ENCODE measurements at regions not wholly inside any gene's neighbourhood (a gene's known extent, or its start where the extent isn't known, plus 50 kb on each side); places are given as distances from the start of the nearest gene placed in this dataset.

- TF ChIP-seq, protein P1, sequence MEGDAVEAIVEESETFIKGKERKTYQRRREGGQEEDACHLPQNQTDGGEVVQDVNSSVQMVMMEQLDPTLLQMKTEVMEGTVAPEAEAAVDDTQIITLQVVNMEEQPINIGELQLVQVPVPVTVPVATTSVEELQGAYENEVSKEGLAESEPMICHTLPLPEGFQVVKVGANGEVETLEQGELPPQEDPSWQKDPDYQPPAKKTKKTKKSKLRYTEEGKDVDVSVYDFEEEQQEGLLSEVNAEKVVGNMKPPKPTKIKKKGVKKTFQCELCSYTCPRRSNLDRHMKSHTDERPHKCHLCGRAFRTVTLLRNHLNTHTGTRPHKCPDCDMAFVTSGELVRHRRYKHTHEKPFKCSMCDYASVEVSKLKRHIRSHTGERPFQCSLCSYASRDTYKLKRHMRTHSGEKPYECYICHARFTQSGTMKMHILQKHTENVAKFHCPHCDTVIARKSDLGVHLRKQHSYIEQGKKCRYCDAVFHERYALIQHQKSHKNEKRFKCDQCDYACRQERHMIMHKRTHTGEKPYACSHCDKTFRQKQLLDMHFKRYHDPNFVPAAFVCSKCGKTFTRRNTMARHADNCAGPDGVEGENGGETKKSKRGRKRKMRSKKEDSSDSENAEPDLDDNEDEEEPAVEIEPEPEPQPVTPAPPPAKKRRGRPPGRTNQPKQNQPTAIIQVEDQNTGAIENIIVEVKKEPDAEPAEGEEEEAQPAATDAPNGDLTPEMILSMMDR (IDR thresholded peaks at IDR 0.05) = no peak
- Histone ChIP-seq H3K9me3 (no peaks in the 10 kb centered on the region), H3K4me1 (ENCODE audit: low read depth) (no peaks in the 10 kb centered on the region), H3K4me3 (no peak overlapping the region), H3K36me3 (ENCODE audit: low read depth) (no peaks in the 10 kb centered on the region)
- intact Hi-C loops (cut with DNase I, micrococcal nuclease) = no loop called here
- DNase-seq (no peak), ATAC-seq (no peak)
Observed at GRCh38 chr13:89324582-89324981, 1653.4 kb downstream of the SLITRK5 start.

DNA sequence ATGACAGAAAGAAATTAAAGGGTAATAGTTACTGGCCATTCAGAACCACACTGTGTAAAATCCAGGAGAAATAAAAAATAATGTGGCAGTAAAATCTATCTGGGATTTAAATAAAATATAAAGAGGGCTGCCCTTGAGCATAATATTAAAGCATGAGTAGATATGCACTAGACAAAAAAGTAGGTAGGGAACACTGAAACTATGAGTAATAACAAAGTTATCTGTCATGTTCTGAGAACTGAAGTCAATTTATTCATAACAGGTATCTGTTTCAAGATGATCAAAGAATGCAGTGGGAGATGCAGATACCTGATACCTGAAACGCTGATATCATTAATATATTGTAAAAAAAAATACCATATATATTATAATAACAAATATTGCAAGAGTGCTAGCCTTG, 1672.0 kb downstream of the SLITRK5 start:
- no peak for ATAC-seq
- intact Hi-C loops (cut with DNase I, micrococcal nuclease) = no loop called here
- H3K9me3 ChIP-seq = no peaks in the 10 kb centered on the region

DNA sequence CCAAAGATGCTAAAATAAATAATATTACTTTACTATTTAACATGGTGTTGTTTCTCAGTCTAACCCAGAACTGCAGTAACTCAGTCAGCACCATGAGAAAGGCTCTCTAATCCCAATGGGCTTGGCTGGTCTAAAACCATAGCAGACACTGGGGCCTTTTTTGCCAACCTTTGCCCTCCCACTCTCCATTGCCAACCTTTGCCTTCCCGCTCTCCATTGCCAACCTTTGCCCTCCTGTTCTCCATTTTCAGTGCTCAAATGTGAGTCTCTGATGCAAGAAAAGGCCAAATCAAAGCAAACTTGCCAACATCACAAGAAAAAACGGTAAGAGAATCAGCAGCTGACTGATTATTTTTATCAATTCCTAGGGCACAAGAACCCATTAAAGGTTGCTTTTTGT, 1681.2 kb downstream of the SLITRK5 start:
- Histone ChIP-seq H3K4me3 (no peak overlapping the region), H3K36me3 (ENCODE audit: low read depth) (no peaks in the 10 kb centered on the region), H3K9me3 (no peaks in the 10 kb centered on the region), H3K4me1 (ENCODE audit: low read depth) (no peaks in the 10 kb centered on the region)
- DNase-seq = no peak
- no peak for ATAC-seq
- TF ChIP-seq, protein P1 (IDR thresholded peaks at IDR 0.05) = no peak
- intact Hi-C loops (cut with DNase I, micrococcal nuclease) = no loop called here

More for the DNA sequence above, 1672.0 kb downstream of the SLITRK5 start:
- no peak for DNase-seq
- TF ChIP-seq, protein P1 (IDR thresholded peaks at IDR 0.05) = no peak
- Histone ChIP-seq H3K4me1 (ENCODE audit: low read depth) (no peaks in the 10 kb centered on the region), H3K36me3 (ENCODE audit: low read depth) (no peaks in the 10 kb centered on the region), H3K4me3 (no peak overlapping the region)

GRCh38 chr13:89361909-89362308, 1690.7 kb downstream of the SLITRK5 start:
- Histone ChIP-seq H3K4me3 (no peak overlapping the region), H3K4me1 (ENCODE audit: low read depth) (no peaks in the 10 kb centered on the region), H3K9me3 (peaks cover 2% of the 10 kb centered on the region), H3K36me3 (ENCODE audit: low read depth) (no peaks in the 10 kb centered on the region)
- DNase-seq (no peak), ATAC-seq (no peak)
- intact Hi-C loops (cut with DNase I, micrococcal nuclease) = no loop called here
- TF ChIP-seq, protein P1 (IDR thresholded peaks at IDR 0.05) = no peak

DNA sequence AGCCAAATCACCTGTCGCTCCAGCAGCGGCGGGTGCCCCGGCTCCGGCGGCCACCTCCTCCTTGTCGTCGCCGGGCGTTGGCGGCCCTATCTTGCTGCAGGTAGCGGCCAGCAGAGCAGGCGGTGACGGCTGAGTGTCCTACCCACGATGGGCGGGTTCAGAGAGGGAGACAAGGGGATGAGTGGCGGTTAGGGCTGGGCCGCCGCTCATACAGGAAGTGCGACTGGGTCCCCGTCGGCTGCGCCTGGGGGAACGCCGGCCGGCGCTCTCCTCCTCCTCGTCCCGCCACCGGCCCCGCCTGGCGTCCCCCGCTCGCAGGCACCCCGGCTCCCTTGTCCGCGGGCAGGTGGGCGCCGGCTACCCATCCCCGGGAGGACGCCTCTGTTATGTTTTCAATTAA, 1692.0 kb downstream of the SLITRK5 start:
- no peak for ATAC-seq
- H3K36me3 ChIP-seq (ENCODE audit: low read depth) = no peaks in the 10 kb centered on the region
- peaks cover 2% of the 10 kb centered on the region for H3K9me3 ChIP-seq
- TF ChIP-seq, protein P1 (IDR thresholded peaks at IDR 0.05) = no peak
- no peaks in the 10 kb centered on the region for H3K4me1 ChIP-seq (ENCODE audit: low read depth)
- DNase-seq = peak in 1 of 3 donors; percentile 38
- intact Hi-C loops (cut with DNase I, micrococcal nuclease) = no loop called here
- H3K4me3 ChIP-seq = no peak overlapping the region

DNA sequence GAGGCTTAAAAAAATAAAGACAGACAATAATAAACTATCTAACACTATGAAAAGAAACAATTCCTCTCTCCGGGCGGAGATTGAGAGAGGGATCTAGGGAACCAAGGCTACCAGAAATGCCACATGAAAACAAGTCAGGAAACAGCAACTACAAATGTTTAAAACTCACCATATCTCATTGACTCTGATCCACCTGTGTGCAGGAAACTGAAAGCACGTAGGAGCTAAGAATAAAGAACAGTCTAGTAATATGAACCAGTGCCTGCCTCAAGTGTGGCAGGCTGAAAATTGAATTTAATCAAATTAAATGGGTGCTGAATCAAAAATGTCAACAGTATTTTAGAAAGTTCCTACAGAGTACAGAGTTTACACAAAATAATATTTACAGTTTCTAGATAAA, 1701.0 kb downstream of the SLITRK5 start:
- no peak overlapping the region for H3K4me3 ChIP-seq
- DNase-seq = no peak
- intact Hi-C loops (cut with DNase I, micrococcal nuclease) = no loop called here
- no peaks in the 10 kb centered on the region for H3K9me3 ChIP-seq
- no peaks in the 10 kb centered on the region for H3K4me1 ChIP-seq (ENCODE audit: low read depth)
- no peaks in the 10 kb centered on the region for H3K36me3 ChIP-seq (ENCODE audit: low read depth)
- ATAC-seq = no peak
- TF ChIP-seq, protein P1 (IDR thresholded peaks at IDR 0.05) = no peak
